ENCODE measurements at regions not wholly inside any gene's neighbourhood (a gene's known extent, or its start where the extent isn't known, plus 50 kb on each side); places are given as distances from the start of the nearest gene placed in this dataset.

- no peak for DNase-seq (ENCODE audit: low read depth, low spot score)
These were observed 269.3 kb upstream of the PRDM1 start for GRCh38 chr6:105816847-105817246.

- no peak for DNase-seq (ENCODE audit: low read depth, low spot score)
These were observed 270.2 kb upstream of the PRDM1 start for GRCh38 chr6:105815661-105816555.

GRCh38 chr6:105814745-105815536, 271.2 kb upstream of the PRDM1 start:
- DNase-seq (ENCODE audit: low read depth, low spot score), result no peak

- no peak for DNase-seq (ENCODE audit: low read depth, low spot score)
These were observed 275.1 kb upstream of the PRDM1 start for GRCh38 chr6:105810922-105811482.

GRCh38 chr6:105810105-105810921, 275.8 kb upstream of the PRDM1 start:
- DNase-seq (ENCODE audit: low read depth, low spot score), result no peak

GRCh38 chr6:105808571-105808970, 277.6 kb upstream of the PRDM1 start:
- DNase-seq (ENCODE audit: low read depth, low spot score), result no peak

- no peak for DNase-seq (ENCODE audit: low read depth, low spot score)
These were observed 278.2 kb upstream of the PRDM1 start for GRCh38 chr6:105807905-105808304.

GRCh38 chr6:105806486-105806920, 279.6 kb upstream of the PRDM1 start:
- no peak for DNase-seq (ENCODE audit: low read depth, low spot score)

- DNase-seq (ENCODE audit: low read depth, low spot score), result no peak
These were observed 280.6 kb upstream of the PRDM1 start for GRCh38 chr6:105805501-105806023.

- no peak for DNase-seq (ENCODE audit: low read depth, low spot score)
These were observed 281.7 kb upstream of the PRDM1 start for GRCh38 chr6:105804424-105804823.

GRCh38 chr6:105804000-105804399, 282.1 kb upstream of the PRDM1 start:
- no peak for DNase-seq (ENCODE audit: low read depth, low spot score)

GRCh38 chr6:105803442-105803841, 282.7 kb upstream of the PRDM1 start:
- no peak for DNase-seq (ENCODE audit: low read depth, low spot score)

- DNase-seq (ENCODE audit: low read depth, low spot score), result no peak
These were observed 283.4 kb upstream of the PRDM1 start for GRCh38 chr6:105802703-105803102.

- no peak for DNase-seq (ENCODE audit: low read depth, low spot score)
These were observed 285.3 kb upstream of the PRDM1 start for GRCh38 chr6:105800871-105801270.

- DNase-seq (ENCODE audit: low read depth, low spot score), result no peak
These were observed 285.7 kb upstream of the PRDM1 start for GRCh38 chr6:105800398-105800797.

GRCh38 chr6:105799056-105799455, 287.1 kb upstream of the PRDM1 start:
- no peak for DNase-seq (ENCODE audit: low read depth, low spot score)

GRCh38 chr6:105797983-105798453, 288.1 kb upstream of the PRDM1 start:
- no peak for DNase-seq (ENCODE audit: low read depth, low spot score)

GRCh38 chr6:105797286-105797979, 288.7 kb upstream of the PRDM1 start:
- no peak for DNase-seq (ENCODE audit: low read depth, low spot score)

GRCh38 chr6:105795913-105796517, 290.1 kb upstream of the PRDM1 start:
- no peak for DNase-seq (ENCODE audit: low read depth, low spot score)

- no peak for DNase-seq (ENCODE audit: low read depth, low spot score)
These were observed 290.8 kb upstream of the PRDM1 start for GRCh38 chr6:105795366-105795765.

Data from brain pericyte (primary cell).